OCI-LY7 (cell line): ENCODE measurements at regions not wholly inside any gene's neighbourhood (a gene's known extent, or its start where the extent isn't known, plus 50 kb on each side); places are given as distances from the start of the nearest gene placed in this dataset.

Source experiments
- BruUV-seq: library from RNA; stranded (reverse); fragments of 400-500 nt; replicated peaks from 2 replicates; lab custom pipeline; 2021; lab: Mats Ljungman, UMichigan
- CTCF ChIA-PET: fragments of 300-600 bp; sonication (Branson Sonifier 250); formaldehyde crosslinking; loops from one replicate; lab custom pipeline; 2022; ENCODE audit warnings: antibody characterized with exemption; ENCODE audit not compliant: unreplicated experiment; lab: Charles Lee
- POLR2A ChIA-PET: fragments of 300-600 bp; sonication (Branson Sonifier 250); formaldehyde crosslinking; loops from one replicate; lab custom pipeline; 2022; ENCODE audit warnings: antibody characterized with exemption; lab: Charles Lee
- DNase-seq: peaks from one replicate; pipeline ENCODE4 v3.0.0-alpha.2; 2015; ENCODE audit warnings: low spot score
- H2AFZ ChIP-seq: fragments of 200-600 bp; sonication (generic), shearing (Covaris generic); 2 replicates; pipeline ENCODE4 v1.6.1; 2014; ENCODE audit warnings: mild to moderate bottlenecking, antibody characterized with exemption, low read length, moderate library complexity
- H3K27ac ChIP-seq: fragments of 200-600 bp; sonication (generic); 2 replicates; pipeline ENCODE4 v1.5.1; 2014; ENCODE audit warnings: mixed run types, low read depth, mild to moderate bottlenecking, moderate library complexity, low read length, inconsistent platforms; ENCODE audit not compliant: poor library complexity, severe bottlenecking
- H3K36me3 ChIP-seq: fragments of 200-600 bp; sonication (generic); 2 replicates; pipeline ENCODE4 v1.6.1; 2014; ENCODE audit warnings: mild to moderate bottlenecking, antibody characterized with exemption, low read length, moderate library complexity, mixed read lengths; ENCODE audit not compliant: insufficient read depth
- H3K4me1 ChIP-seq: fragments of 200-600 bp; sonication (generic); 2 replicates; pipeline ENCODE4 v1.5.1; 2014; ENCODE audit warnings: mild to moderate bottlenecking, low read length; ENCODE audit not compliant: insufficient read depth, poor library complexity, severe bottlenecking
- H3K4me2 ChIP-seq: fragments of 200-600 bp; sonication (generic); 2 replicates; pipeline ENCODE4 v1.6.1; 2014; ENCODE audit warnings: mild to moderate bottlenecking, low read length
- H3K4me3 ChIP-seq: fragments of 200-600 bp; sonication (generic); 2 replicates; pipeline ENCODE4 v1.5.1; 2014; ENCODE audit warnings: mild to moderate bottlenecking, low read depth, low read length; ENCODE audit not compliant: poor library complexity, severe bottlenecking
- H3K79me2 ChIP-seq: fragments of 200-600 bp; sonication (generic); 2 replicates; pipeline ENCODE4 v1.6.1; 2016; ENCODE audit warnings: low read depth, mild to moderate bottlenecking, low read length, moderate library complexity, mixed read lengths; ENCODE audit not compliant: insufficient read depth
- H3K9me2 ChIP-seq: fragments of 200-600 bp; sonication (generic); 2 replicates; pipeline ENCODE4 v1.6.1; 2016; ENCODE audit warnings: mild to moderate bottlenecking, low read length, mixed read lengths; ENCODE audit not compliant: insufficient read depth
- H3K9me3 ChIP-seq: fragments of 200-600 bp; sonication (generic); 2 replicates; pipeline ENCODE4 v1.6.1; 2014; ENCODE audit warnings: mild to moderate bottlenecking, mixed run types, low read length, mixed read lengths
- H4K20me1 ChIP-seq: fragments of 200-600 bp; sonication (generic); 2 replicates; pipeline ENCODE4 v1.6.1; 2014; ENCODE audit warnings: mild to moderate bottlenecking, antibody characterized with exemption, low read length, moderate library complexity, mixed read lengths; ENCODE audit not compliant: insufficient read depth
- EZH2phosphoT487 ChIP-seq: fragments of 200-600 bp; sonication (generic); IDR thresholded peaks from 2 replicates; pipeline ENCODE4 v1.6.1; 2018; ENCODE audit warnings: low read depth, borderline replicate concordance, mild to moderate bottlenecking, mixed run types, antibody characterized with exemption, low read length, moderate library complexity, mixed read lengths
- intact Hi-C: fragments of 100-400 bp; cut with micrococcal nuclease; formaldehyde crosslinking; loops from one replicate; pipeline ENCODE4 v1.10.0; 2022; ENCODE audit not compliant: unreplicated experiment
- TF ChIP-seq, protein P1 (sequence below): fragments of 200-600 bp; sonication (generic); conservative IDR thresholded peaks from 2 replicates; pipeline ENCODE4 v1.5.1; 2014; ENCODE audit warnings: mild to moderate bottlenecking, antibody characterized with exemption, low read length, moderate library complexity, mixed read lengths

DNA sequence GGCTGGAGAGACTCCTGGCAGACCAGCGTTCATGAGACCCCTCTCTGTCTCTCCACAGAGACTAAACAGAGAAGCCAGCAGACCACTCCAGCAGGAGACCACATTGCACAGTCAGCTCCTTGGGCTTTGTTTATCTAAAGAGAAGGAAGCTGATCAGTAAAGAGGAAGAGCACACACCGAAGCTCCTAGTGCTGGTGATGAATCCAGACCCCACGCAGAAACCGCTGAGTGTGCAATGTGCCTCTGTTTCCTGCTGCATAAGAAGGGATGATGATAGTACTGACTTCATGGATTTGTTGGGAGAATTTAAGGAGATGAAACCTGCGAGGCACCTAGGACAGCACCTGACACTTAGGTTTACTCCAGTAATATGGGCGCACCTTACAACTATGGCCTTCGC lies 544.1 kb upstream of the ID2 start:
- no peak overlapping the region for H3K27ac ChIP-seq
- H3K9me2 ChIP-seq, result no peaks in the 10 kb centered on the region
- no peak overlapping the region for H3K4me2 ChIP-seq
- TF ChIP-seq EZH2phosphoT487, result no peak
- TF ChIP-seq, protein P1, sequence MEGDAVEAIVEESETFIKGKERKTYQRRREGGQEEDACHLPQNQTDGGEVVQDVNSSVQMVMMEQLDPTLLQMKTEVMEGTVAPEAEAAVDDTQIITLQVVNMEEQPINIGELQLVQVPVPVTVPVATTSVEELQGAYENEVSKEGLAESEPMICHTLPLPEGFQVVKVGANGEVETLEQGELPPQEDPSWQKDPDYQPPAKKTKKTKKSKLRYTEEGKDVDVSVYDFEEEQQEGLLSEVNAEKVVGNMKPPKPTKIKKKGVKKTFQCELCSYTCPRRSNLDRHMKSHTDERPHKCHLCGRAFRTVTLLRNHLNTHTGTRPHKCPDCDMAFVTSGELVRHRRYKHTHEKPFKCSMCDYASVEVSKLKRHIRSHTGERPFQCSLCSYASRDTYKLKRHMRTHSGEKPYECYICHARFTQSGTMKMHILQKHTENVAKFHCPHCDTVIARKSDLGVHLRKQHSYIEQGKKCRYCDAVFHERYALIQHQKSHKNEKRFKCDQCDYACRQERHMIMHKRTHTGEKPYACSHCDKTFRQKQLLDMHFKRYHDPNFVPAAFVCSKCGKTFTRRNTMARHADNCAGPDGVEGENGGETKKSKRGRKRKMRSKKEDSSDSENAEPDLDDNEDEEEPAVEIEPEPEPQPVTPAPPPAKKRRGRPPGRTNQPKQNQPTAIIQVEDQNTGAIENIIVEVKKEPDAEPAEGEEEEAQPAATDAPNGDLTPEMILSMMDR, result no peak
- ChIA-PET CTCF (no interaction called here), POLR2A (interaction anchor here (0.6 to 0.7 kb wide), 2 partner anchors 67 to 948 kb away, joined by 3 read pairs; no protein-coding TSS in a partner anchor)
- H3K9me3 ChIP-seq, result no peaks in the 10 kb centered on the region
- H3K79me2 ChIP-seq, result no peaks in the 10 kb centered on the region
- intact Hi-C loops, result no loop called here
- no peaks in the 10 kb centered on the region for H4K20me1 ChIP-seq
- H2AFZ ChIP-seq, result no peak overlapping the region
- no TSS peak for BruUV-seq
- DNase-seq, result no peak
- H3K4me3 ChIP-seq, result no peak overlapping the region
- no peaks in the 10 kb centered on the region for H3K36me3 ChIP-seq
- no peaks in the 10 kb centered on the region for H3K4me1 ChIP-seq

DNA sequence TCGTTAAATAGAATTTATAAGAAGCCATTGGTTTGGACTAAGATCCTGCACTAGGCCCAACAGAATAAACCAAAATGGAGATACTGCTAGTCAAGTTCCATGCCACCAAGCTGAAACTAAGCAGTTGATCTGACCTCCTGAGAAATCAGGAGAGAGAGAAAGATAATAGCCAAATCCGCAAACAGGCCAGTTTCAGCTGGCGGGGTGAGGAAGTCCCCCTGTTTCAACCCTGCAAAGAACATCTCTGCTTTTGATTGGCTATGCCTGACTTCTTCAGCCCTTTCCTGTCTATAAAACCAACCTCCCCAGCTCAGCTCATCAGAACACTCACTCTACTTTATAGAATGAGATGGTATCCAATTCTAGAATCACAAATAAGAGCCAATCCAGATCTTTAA lies 543.3 kb upstream of the ID2 start:
- no peak for DNase-seq
- H4K20me1 ChIP-seq, result no peaks in the 10 kb centered on the region
- H2AFZ ChIP-seq, result no peak overlapping the region
- no peak for TF ChIP-seq EZH2phosphoT487
- TF ChIP-seq, protein P1, result no peak
- BruUV-seq, result no TSS peak
- H3K27ac ChIP-seq, result no peak overlapping the region
- H3K36me3 ChIP-seq, result no peaks in the 10 kb centered on the region
- ChIA-PET POLR2A (no interaction called here), CTCF (no interaction called here)
- H3K9me3 ChIP-seq, result no peaks in the 10 kb centered on the region
- no peaks in the 10 kb centered on the region for H3K9me2 ChIP-seq
- H3K4me3 ChIP-seq, result no peak overlapping the region
- intact Hi-C loops, result no loop called here
- no peaks in the 10 kb centered on the region for H3K4me1 ChIP-seq
- no peaks in the 10 kb centered on the region for H3K79me2 ChIP-seq
- H3K4me2 ChIP-seq, result no peak overlapping the region

DNA sequence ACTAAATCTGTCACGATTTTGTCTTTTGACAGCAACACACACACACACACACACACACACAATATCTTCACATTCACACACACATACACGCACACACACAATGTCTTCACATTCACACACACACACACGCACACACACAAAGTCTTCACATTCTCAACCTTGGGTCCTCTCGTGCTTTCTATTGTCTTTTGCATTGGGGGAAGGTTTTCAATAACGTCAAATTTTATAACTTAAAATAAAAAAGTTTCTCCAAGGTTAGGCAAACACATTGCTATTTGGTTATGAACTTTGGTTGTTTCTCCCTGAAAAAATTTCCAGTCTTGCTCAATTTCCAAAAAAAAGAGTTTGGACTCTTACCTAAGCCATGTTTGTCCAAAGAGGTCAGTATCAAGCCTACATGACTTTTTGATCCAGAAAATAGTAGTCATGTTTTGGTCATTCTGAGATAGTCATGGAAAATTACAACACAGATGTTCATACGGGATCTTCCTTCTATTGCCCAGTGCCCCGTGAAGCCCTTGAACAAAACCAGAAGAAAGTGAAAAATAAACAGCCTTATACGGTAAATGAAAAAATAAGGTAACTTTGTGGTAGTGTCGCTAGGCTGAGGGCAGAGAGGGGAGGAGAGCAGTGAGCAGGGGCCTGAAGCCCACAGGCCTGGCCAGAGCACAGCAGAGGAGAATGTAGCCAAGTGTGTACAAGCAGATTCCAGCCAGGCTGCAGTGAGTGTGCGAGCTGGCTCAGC lies 542.8 kb upstream of the ID2 start:
- H2AFZ ChIP-seq, result no peak overlapping the region
- no peaks in the 10 kb centered on the region for H3K79me2 ChIP-seq
- no peaks in the 10 kb centered on the region for H4K20me1 ChIP-seq
- POLR2A ChIA-PET, result interaction anchor here (1.2 kb wide), 1 partner anchor 10 kb away, joined by 4 read pairs; no protein-coding TSS in a partner anchor
- intact Hi-C loops, result no loop called here
- H3K4me1 ChIP-seq, result no peaks in the 10 kb centered on the region
- H3K9me3 ChIP-seq, result no peaks in the 10 kb centered on the region
- BruUV-seq, result no TSS peak
- H3K27ac ChIP-seq, result no peak overlapping the region
- H3K4me3 ChIP-seq, result no peak overlapping the region
- TF ChIP-seq, protein P1, result no peak
- no peak overlapping the region for H3K4me2 ChIP-seq
- no peak for DNase-seq
- CTCF ChIA-PET, result no interaction called here
- no peaks in the 10 kb centered on the region for H3K36me3 ChIP-seq
- no peaks in the 10 kb centered on the region for H3K9me2 ChIP-seq
